ENCODE measurements at regions not wholly inside any gene's neighbourhood (a gene's known extent, or its start where the extent isn't known, plus 50 kb on each side); places are given as distances from the start of the nearest gene placed in this dataset.

GRCh38 chr4:126742048-126742447 is 890.7 kb upstream of the INTU start:
- no peak for DNase-seq (ENCODE audit: low spot score)
- no peaks in the 10 kb centered on the region for H3K79me2 ChIP-seq (ENCODE audit: insufficient read depth, low read length)
- no peaks in the 10 kb centered on the region for H3K9me3 ChIP-seq (ENCODE audit: low read length)
- no peak overlapping the region for H2AFZ ChIP-seq (ENCODE audit: low read length)
- in situ Hi-C loops (cut with HindIII; ENCODE audit: extremely low pct_ligation_motif_present, low pct_unique_long_range_greater_than_20kb), result no loop called here
- H3K27me3 ChIP-seq (ENCODE audit: control insufficient read depth in 1 of 2, insufficient read depth in 2 of 2, low read length in 2 of 2), result no peaks in the 10 kb centered on the region
- H3K27ac ChIP-seq (ENCODE audit: extremely low read length, insufficient read depth, low read length), result no peak overlapping the region
- H3K36me3 ChIP-seq (replicated peaks in 1 of 2; ENCODE audit: control insufficient read depth in 1 of 2, insufficient read depth in 2 of 2, low read length in 2 of 2), result no peaks in the 10 kb centered on the region
- no TSS peak for BruUV-seq (replicated peaks)
- POLR2A ChIA-PET, result no interaction called here
- CTCF ChIA-PET (ENCODE audit: low intra/inter-chr PET ratio, low total read pairs), result no interaction called here
- WGBS (ENCODE audit: low lambda C conversion rate), result 40% methylated on average over 3 of the region's 3 CpGs
- no peak for ATAC-seq
- no peaks in the 10 kb centered on the region for H4K20me1 ChIP-seq (ENCODE audit: insufficient read depth, low read length)
- intact Hi-C loops (cut with micrococcal nuclease; ENCODE audit: unreplicated experiment), result no loop called here
- H3K4me3 ChIP-seq (replicated peaks in 1 of 3; ENCODE audit: insufficient read depth in 1 of 3, low read depth in 2 of 3, low read length in 3 of 3), result no peak overlapping the region
- FAIRE-seq, result no peak
- TF ChIP-seq RAD21 (CRISPR knock-in tag; IDR thresholded peaks at IDR 0.05) (no peak), TCF7L2 (IDR thresholded peaks at IDR 0.05; ENCODE audit: low read depth, low read length) (no peak), ZSCAN21 (CRISPR knock-in tag; IDR thresholded peaks at IDR 0.05; ENCODE audit: borderline replicate concordance) (no peak), JDP2 (CRISPR knock-in tag; IDR thresholded peaks at IDR 0.05; ENCODE audit: borderline replicate concordance) (no peak), TBX3 (IDR thresholded peaks at IDR 0.05; ENCODE audit: borderline replicate concordance) (no peak), ZNF646 (CRISPR knock-in tag; IDR thresholded peaks at IDR 0.05) (no peak), ZFY (CRISPR knock-in tag; IDR thresholded peaks at IDR 0.05) (no peak)
- TF ChIP-seq, protein P1, sequence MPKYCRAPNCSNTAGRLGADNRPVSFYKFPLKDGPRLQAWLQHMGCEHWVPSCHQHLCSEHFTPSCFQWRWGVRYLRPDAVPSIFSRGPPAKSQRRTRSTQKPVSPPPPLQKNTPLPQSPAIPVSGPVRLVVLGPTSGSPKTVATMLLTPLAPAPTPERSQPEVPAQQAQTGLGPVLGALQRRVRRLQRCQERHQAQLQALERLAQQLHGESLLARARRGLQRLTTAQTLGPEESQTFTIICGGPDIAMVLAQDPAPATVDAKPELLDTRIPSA (CRISPR knock-in tag; IDR thresholded peaks at IDR 0.05; ENCODE audit: borderline replicate concordance), result no peak
- H3K4me2 ChIP-seq (ENCODE audit: low read depth, low read length), result no peak overlapping the region
- no peaks in the 10 kb centered on the region for H3K4me1 ChIP-seq (ENCODE audit: insufficient read depth, low read length)
- no peak overlapping the region for H3K9ac ChIP-seq (ENCODE audit: insufficient read depth, low read depth, low read length)
